HG03039 (cell line): ENCODE measurements at regions not wholly inside any gene's neighbourhood (a gene's known extent, or its start where the extent isn't known, plus 50 kb on each side); places are given as distances from the start of the nearest gene placed in this dataset.

Source experiments
- ATAC-seq: cut with Tn5 transposase; IDR thresholded peaks from one replicate; pipeline ENCODE4 v1.9.1; 2021; ENCODE audit warnings: mild to moderate bottlenecking, moderate library complexity; ENCODE audit not compliant: unreplicated experiment

DNA sequence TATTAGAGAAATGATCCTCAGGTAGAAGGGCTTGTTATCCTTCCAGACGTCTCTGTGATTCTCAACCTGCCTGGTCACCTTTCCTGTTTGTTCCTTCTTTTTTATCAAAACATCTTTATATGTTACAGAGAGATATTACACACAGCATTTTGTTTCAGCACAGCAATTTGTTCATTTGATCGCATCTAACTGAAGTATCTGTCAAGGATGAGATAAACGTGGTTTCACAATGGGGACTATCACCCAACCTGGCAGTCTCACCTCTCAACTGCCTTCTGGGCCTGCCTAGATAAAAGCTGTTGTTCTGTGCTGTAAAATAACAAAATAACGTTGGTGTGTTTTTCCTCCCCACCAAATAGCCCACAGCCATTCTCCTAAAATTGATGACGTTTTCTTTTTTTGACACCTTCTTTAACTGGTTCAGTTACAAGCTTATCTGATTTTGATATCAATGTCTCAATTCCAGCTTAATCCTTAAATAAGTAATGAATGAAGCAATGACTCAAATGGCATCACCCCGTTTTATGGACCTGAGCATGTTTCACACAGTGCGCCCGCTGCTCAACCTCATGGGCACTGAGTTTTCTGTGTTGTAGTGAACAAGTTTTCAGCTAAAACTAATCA is 367.9 kb upstream of the RUNX1 start:
- ATAC-seq, result no peak

DNA sequence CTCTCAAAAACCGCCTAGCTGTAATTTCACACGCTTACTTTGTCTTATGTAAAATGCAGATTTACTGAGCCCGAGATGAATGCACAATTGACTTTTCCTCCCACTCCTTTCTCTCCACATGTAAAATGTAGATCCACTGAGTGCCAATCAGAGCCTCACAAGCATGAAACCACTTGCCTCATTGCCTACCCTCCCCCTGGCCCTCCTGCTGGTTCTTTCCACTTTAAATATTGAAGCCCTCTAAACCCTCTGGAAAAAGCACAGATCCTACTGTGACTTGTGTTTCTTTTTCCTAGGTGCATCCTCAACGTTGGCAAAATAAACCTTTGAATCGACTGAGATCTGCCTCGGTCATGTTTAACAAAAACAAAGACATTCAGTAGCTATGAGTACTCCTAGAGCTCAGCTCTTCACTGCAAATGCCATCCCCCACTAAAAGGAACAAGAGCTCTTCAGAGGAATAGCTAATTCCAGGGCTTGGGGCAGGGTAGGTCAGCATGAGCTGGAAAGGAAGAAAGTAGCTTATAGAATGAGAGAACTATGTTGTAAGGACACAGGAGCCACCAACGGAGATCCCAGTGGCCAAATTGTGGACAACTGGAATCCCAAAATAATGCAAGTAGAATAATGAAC is 365.5 kb upstream of the RUNX1 start:
- ATAC-seq, result no peak

DNA sequence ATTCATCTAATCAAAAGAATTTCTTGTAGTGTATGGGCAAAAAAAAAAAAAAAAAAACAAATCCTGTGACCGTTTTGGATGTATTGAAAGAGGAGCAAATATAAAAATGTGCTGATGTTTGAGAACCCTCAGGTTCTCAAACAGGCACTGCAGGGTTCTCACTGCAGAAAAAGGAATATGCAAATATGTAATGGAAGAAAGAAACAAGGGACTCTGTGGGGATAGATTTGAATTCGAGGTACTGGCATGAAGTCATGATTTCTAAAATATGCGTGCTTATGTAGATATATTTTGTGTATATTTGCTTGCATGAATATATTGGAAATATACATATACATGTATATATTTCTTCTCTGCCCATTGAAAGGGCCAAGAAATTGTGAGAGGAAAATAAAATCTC is 365.0 kb upstream of the RUNX1 start:
- ATAC-seq, result no peak

DNA sequence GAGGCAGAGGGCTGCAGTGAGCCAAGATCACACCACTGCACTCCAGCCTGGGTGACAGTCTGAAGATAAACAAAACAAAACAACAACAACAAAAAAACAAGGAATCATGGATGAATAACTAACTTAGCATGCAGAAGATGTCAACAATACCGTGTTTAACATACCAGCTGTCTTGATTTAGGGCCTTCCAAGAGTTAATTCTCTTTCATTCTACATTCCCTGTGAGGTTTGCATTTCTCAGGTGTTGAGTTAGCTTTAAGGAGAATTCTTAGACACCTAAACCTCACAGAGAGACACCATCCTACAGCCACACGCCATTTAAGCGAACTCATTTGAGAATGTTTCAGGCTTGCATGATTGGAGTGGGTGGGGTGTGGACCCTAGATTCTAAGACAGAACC is 363.1 kb upstream of the RUNX1 start:
- no peak for ATAC-seq

DNA sequence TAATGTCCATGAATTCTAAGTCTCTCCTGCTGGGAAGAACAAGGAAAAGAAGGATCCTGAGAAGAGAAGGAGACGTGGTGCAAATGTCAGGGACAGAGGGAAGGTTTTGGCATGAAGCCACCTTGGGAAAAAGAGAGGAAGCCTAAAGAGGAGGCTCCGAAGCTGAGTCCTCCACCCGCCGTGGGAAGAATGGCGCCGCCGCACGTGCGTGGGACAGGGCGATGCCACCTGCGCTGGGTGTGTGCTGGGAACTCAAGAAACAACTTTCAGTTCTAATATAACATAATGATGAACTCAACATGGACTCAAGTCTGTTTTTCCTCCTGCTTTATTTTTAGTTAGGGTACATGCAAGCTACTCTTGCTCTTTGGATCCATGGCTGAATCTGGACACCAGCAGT is 362.3 kb upstream of the RUNX1 start:
- ATAC-seq, result no peak

DNA sequence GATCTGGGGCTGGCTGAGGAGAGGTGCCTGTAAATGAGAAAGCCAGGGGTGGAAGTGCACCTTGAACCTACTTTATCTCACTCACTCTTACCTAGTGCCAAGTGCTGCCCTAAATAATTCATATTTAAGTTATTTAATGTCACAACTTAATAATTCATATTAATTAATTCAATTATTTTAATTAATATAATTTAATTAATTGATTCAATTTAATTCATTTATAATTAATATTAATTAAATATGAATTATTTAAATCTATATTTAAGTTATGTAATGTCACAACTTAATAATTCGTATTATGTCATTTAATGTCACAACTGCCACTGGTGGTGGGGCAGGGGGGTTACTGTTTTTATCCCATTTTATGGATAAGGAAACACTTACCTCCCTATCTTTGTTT is 361.6 kb upstream of the RUNX1 start:
- no peak for ATAC-seq

DNA sequence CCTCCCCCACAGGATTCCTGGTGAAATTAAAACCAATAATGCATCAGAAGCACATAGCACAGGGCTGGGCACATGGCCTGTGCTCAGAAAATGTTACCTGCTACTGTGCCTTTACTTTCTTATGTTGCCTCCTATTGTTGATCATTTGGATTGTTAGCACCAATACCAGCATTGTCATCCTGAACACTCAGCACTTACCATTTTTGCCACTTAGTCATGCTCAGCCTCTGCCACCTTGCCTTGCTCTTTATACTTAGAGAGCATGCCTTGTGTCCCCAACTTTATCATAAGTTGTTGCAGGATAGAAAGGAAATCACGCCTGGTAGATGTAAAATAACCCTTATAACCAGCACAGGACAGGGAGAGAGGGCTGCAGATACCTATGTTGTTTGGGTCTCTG is 361.0 kb upstream of the RUNX1 start:
- ATAC-seq, result no peak

DNA sequence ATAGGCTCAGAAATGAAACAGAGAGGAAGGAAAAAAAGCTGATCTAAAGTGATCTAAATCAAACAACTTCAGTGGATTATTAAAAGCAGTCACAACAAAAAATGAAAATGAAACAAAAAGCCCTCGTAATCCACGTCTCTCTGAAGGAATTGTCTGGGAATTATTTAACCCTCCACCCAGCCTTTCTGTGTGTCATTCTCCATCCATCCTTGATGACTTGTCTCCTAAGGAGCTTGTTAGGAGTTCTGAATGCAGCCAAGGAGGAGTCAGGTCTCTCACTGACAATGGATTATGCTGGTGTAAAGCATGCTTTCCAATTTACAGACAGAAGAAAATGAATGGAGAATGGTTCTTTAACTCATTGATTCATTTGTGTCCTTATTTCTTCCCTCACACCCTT is 359.3 kb upstream of the RUNX1 start:
- no peak for ATAC-seq

DNA sequence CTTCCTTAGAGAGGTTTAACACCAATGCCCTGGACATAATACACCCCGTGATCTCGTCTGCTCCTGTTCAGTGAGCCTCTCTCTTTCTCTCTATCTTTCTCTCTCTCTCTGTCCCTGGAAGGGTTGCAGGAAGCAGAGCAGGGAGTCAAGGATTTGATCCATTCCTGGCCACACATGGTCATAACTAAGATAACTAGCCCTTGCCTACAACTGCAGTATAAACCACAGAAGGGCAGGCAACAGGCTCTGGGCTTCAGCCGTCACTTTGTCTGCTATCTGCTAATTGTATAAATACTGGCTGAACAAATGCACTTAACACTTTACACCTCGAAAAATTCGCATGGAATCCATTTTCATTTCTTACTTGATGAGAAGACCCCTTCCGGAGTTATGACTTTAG is 357.5 kb upstream of the RUNX1 start:
- no peak for ATAC-seq

DNA sequence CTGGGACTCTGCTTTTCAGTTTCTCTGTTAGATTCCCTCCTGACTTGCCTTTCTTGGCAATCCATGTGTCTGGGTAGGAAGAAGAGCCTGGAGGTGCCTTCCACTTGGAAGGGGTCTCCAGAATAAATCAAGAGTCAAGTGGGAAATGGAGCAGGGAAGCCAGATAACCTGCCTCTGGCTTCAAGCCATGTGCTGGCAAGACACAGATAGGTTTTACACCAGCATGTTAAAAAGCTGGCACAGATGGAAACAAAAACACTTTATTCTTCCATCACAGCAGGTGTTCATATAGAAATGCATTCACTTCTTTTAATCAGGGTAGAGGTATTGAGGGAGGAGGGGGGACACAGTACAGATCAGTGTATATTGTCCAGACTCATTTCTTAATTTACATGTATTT is 356.9 kb upstream of the RUNX1 start:
- no peak for ATAC-seq

DNA sequence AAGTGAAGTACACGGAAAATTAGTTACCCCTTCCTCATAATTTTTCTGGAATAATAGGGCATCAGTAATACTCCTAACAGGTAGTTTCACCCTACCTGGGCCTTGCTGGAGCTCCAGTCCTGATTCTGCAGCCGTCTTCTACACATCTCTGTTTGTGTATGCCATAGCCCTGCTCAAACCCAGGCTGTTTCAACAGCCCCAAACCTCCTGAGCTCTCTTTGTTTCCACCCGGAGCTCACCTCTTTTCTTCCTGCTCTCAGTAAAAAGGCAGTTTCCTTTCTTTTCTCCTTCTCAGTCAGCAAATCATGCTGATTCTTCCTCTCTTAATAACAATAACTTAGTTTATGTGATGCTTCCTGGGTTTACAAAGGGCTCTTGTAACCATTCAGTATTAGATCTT is 355.1 kb upstream of the RUNX1 start:
- ATAC-seq, result no peak

DNA sequence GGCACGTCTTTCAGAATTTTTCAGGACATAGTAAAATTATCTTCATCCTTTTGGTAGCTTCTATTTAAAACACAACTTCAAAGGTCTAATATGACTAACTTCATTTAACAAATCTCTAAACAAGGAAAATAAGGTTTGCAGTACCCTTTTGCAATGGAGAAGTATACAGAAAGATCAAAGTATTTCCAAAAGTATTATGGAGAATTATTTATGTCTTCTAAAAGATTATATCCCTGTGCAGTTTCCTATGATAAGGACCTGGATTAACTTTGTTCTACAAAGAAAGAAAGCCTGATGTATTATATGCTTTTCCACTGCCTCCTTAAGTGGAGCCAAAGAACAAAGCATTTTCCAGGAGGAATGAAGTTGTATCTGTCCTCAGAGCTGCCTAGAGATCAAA is 353.0 kb upstream of the RUNX1 start:
- ATAC-seq, result no peak

DNA sequence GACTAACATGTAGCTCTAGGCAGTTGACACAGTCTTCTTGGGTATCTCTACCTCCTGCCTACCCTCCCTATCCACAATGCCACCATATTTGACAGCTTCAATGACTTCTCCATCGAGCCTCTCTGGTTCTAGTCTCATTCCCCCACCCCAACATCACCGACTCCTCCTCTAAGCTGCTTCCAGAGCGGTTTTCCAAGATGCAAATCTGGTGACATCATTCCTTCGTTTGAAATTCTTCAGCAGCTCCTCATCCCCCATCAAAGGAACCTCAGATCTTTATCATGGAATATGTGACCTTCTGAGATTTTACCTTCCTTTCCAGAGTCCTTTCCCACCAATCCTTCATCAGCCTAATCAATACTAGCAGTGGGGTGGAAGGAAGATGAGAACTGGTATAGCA is 352.4 kb upstream of the RUNX1 start:
- ATAC-seq, result no peak

DNA sequence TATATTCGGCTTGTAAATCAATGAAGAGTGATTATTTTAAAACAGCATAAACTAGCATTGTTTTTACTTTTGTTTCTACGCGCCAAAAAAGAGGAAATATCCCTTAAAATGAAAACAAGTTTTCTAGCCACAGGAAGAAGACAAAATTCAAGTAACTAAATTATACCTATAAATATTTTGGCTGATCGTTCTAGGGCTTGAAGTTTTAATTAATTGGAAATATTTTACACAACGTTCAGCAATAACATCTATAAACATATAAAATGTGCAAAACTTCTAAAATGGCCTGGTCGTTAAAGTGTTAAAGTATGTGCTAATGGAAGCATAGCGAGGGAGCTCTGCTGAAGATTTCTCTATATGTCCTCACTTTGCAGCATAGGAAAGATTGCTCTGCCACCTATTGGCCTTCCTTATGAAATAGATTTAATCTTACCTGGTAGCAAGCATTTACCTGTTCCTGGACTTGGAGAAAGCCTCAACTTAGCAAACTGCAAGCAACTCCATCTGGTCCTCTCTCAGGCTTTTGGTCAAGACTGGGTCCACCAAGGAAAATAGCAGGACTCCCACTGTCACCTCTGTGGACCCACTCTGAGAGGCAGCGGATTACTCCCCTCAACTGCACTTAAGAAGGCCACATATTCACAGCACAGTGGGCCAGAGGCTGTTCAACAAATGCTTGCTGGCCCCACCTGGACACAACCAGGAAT is 351.3 kb upstream of the RUNX1 start:
- ATAC-seq, result peak; percentile 56

DNA sequence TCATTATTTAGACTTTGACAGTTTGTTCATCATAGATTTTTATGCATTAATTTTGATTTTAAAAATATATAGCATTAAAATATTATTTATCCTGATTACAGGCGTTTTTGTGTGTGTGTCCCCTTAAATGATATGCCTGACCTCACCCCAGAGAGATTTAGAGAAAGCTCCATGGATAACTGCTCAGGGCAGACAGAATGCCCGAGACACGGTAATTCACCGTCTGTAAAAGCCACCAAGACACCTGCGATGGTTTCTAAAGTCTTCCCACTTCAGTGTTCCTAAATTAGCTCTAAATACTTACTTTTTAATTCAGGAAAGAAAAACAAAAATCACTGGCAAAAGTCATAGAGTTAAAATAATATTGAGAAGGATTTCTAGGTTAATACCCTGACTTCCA is 350.6 kb upstream of the RUNX1 start:
- ATAC-seq, result no peak

DNA sequence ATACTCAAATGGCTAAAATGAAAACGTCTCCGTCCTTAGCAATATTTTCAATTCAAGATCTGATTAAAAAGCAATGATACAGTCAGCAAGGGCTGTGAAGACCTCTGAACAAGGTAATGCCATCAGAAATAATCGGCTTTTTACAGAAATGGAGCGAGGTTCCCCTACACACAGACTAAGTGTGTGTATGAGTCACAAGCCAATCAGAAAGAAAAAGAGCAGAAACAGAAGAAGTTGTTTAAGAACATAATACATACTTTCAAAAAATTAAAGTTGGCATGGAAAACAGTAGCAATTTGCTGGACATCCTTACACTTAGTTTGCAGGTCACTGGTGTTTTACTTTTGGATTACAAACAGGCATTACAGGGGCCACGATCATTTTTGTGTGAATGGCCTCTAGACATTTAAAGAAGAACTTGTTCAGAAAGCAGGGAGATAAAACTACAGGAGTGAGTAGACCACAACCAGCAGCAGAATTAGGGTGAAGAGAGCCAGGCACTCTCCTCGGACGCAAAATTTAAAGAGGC is 350.0 kb upstream of the RUNX1 start:
- no peak for ATAC-seq

DNA sequence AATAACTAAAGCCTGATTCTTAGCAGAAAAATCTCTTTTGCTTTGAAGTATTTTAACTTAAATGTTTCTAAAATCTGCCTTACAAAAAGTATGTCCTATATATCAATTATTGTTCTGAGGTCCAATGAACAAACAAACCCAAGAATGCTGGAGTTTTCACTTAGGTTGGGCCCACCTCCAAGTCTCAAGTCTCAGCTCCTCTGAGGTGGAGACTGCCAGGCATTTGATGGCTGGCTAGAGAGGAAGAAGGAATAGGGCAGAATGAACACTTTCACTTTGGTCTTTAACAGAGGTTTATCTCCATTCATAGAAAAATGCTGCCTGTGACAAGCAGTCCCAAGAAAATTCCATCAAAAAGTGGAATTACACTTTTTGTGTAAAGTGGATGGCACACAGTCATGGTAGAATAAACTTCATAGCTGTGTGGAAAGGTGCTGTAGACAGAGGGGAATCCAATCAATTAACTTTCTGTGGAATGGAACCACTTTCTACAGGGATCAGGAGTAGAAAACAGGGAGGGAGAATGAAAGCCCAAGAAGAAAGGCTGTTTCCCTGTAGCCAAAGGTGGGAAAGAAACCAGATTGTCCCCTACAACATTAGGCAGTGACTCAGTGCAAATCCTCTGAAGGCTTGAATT is 349.4 kb upstream of the RUNX1 start:
- ATAC-seq, result no peak

DNA sequence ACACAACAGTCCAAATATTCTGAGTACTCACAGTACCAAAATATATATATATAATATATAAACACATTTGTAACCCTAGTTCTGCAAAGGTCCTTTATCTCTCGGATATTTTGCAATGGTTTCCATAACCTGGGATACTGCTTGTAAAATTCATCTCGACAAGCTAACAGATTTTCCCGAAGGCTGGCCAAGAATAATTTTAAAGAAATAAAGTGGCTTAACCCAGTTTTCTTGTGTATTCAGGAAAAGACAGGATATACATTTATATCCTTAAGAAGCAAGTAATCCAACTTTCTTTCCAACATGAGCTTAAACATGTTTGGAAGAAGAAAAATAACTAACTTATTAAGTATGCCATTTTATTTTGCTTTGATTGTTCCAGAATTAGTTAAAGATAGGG is 348.7 kb upstream of the RUNX1 start:
- ATAC-seq, result no peak

DNA sequence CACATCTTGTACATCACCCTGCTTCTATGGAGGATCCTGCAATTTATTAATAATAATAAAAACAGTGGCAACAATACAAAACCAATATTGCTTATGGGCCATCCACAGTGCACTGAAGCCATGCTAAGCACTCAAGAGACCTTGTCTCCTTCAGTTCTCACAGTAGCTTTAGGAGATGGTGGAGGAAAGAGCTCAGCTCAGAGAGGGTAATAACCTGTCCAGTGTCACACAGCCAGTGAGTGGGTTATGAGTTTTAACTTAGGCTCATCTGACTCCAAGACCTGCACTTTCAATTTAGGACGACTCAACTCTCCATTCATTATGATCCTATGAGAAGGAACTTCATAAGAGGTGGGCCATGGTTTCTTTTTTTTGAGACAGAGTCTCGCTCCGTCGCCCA is 347.6 kb upstream of the RUNX1 start:
- ATAC-seq, result no peak

DNA sequence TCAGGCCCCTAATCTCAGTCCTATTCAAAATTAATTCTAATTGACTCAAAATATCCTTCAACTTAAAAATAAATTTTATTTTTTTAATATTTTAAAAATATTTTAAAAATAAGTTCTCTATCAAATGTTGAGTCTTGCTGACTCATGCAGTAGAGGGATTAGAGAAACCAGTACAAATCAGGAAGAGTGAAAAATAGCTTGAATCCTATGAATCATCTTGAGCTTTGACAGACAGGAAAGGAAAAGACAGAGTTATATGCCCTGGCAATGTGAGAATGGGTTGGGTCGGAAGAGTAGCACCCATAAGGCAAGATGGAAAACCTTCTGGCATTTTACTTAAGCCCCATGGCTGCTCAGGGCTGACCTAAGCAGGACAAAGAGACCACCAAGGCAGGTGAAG is 346.6 kb upstream of the RUNX1 start:
- ATAC-seq, result no peak

DNA sequence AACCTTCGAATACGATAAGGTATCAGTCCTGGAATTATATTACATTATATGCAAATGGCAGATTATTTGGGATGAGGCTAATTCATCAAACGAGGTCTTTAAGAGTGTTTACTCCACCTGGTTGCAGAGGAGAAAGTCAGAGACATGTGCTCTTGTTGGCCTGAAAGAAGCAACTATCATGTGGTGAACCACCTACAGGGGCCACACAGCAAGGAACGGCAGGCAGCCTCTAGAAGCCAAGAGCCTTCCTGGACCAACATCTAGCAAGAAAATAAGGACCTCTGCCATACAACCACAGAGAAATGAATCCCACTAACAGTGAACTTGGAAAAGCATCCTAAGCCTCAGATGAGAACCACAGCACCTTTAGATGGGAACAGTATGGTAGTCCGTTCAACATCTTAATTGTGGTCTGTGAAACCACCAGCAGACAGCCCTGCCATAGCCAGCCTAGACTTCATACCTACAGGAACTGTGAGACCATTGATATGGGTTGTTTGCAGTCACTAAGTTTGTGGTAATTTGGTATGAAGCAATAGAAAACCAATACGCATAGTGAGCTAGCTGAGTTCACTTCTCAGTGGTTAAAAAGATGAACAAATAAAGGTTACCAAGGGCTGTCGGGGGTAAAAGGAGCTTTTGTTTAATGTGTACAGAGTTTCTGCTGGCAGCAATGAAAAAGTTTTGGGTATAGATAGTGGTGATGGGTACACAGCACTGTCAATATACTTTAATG is 345.7 kb upstream of the RUNX1 start:
- no peak for ATAC-seq
